ENCODE measurements at regions not wholly inside any gene's neighbourhood (a gene's known extent, or its start where the extent isn't known, plus 50 kb on each side); places are given as distances from the start of the nearest gene placed in this dataset.

GRCh38 chr12:74871817-74872216, 334.2 kb downstream of the ATXN7L3B start:
- no peak for TF ChIP-seq POLR2A (IDR thresholded peaks at IDR 0.05)
- TF ChIP-seq, protein P1, sequence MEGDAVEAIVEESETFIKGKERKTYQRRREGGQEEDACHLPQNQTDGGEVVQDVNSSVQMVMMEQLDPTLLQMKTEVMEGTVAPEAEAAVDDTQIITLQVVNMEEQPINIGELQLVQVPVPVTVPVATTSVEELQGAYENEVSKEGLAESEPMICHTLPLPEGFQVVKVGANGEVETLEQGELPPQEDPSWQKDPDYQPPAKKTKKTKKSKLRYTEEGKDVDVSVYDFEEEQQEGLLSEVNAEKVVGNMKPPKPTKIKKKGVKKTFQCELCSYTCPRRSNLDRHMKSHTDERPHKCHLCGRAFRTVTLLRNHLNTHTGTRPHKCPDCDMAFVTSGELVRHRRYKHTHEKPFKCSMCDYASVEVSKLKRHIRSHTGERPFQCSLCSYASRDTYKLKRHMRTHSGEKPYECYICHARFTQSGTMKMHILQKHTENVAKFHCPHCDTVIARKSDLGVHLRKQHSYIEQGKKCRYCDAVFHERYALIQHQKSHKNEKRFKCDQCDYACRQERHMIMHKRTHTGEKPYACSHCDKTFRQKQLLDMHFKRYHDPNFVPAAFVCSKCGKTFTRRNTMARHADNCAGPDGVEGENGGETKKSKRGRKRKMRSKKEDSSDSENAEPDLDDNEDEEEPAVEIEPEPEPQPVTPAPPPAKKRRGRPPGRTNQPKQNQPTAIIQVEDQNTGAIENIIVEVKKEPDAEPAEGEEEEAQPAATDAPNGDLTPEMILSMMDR (IDR thresholded peaks at IDR 0.05): no peak

Measured in sigmoid colon (tissue), 3 donors.